ENCODE measurements at regions not wholly inside any gene's neighbourhood (a gene's known extent, or its start where the extent isn't known, plus 50 kb on each side); places are given as distances from the start of the nearest gene placed in this dataset.
"Not testable (repeated sequence)": the region's sequence is repeated elsewhere in the genome, so short reads cannot be mapped to it uniquely, and the experiment has no call there.

DNA sequence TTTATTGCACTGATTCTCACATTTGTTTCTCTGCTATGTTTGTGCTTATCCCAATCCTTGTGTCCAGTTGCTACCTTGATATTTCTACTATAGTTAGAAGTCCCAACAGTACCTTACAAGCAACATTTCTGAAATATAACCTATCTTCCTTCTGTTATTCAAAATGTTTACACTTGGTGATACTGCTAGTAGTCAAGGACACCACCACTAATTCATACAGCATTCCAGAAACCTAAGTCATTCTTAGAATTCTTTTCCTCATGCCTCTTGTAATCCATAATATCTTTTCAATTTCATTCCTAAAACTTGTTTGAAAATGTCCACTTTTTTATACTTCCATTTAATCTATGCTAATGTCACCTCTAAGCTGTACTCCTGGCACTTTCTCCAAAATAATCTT, 2132.1 kb downstream of the NCAM2 start:
- TF ChIP-seq, protein P1, sequence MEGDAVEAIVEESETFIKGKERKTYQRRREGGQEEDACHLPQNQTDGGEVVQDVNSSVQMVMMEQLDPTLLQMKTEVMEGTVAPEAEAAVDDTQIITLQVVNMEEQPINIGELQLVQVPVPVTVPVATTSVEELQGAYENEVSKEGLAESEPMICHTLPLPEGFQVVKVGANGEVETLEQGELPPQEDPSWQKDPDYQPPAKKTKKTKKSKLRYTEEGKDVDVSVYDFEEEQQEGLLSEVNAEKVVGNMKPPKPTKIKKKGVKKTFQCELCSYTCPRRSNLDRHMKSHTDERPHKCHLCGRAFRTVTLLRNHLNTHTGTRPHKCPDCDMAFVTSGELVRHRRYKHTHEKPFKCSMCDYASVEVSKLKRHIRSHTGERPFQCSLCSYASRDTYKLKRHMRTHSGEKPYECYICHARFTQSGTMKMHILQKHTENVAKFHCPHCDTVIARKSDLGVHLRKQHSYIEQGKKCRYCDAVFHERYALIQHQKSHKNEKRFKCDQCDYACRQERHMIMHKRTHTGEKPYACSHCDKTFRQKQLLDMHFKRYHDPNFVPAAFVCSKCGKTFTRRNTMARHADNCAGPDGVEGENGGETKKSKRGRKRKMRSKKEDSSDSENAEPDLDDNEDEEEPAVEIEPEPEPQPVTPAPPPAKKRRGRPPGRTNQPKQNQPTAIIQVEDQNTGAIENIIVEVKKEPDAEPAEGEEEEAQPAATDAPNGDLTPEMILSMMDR (IDR thresholded peaks at IDR 0.05; ENCODE audit: control extremely low read depth, extremely low read depth), result no peak
- no peak overlapping the region for H3K27ac ChIP-seq (ENCODE audit: low read depth in 1 of 2, low read length in 1 of 2)
- H3K4me1 ChIP-seq (ENCODE audit: control insufficient read depth in 5 of 5, insufficient read depth in 5 of 5, low read length in 5 of 5), result no peaks in the 10 kb centered on the region
- H3K27me3 ChIP-seq (ENCODE audit: control insufficient read depth in 3 of 3, insufficient read depth in 3 of 3, low read length in 2 of 3), result no peaks in the 10 kb centered on the region
- DNase-seq (no peak), ATAC-seq (ENCODE audit: insufficient read depth, low FRiP score) (no peak)
- no peak overlapping the region for H3K4me3 ChIP-seq
- no peak overlapping the region for H3K9ac ChIP-seq (ENCODE audit: insufficient read depth in 1 of 2, low read length in 2 of 2)
- H3K36me3 ChIP-seq (ENCODE audit: control insufficient read depth in 4 of 4, insufficient read depth in 4 of 4, low read length in 4 of 4), result no peaks in the 10 kb centered on the region
- H3K9me3 ChIP-seq (ENCODE audit: control insufficient read depth in 4 of 4, insufficient read depth in 3 of 4, low read length in 3 of 4), result no peaks in the 10 kb centered on the region

DNA sequence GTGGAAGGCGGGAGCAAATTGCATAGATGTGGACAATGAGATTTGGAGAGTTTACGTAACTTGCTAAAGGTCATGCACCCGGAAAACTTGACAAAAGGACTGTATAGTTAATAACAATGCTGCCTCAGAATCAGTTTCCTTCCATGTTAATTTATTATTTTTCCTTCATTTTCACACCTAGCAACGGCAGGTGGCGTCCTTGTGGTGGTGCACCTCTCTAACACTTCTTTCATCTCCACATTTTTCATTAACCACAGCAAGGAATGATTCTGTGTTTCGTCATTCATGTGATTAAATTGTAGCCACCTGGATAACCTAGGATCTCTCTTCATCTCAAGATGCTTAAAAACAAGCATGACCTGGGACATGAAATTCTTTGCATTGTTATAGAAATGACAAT, 2133.0 kb downstream of the NCAM2 start:
- DNase-seq (peak in 1 of 3 donors; percentile 1), ATAC-seq (ENCODE audit: insufficient read depth, low FRiP score) (no peak)
- no peak overlapping the region for H3K27ac ChIP-seq (ENCODE audit: low read depth in 1 of 2, low read length in 1 of 2)
- H3K27me3 ChIP-seq (ENCODE audit: control insufficient read depth in 3 of 3, insufficient read depth in 3 of 3, low read length in 2 of 3), result no peaks in the 10 kb centered on the region
- H3K4me1 ChIP-seq (ENCODE audit: control insufficient read depth in 5 of 5, insufficient read depth in 5 of 5, low read length in 5 of 5), result no peaks in the 10 kb centered on the region
- TF ChIP-seq, protein P1 (IDR thresholded peaks at IDR 0.05; ENCODE audit: control extremely low read depth, extremely low read depth), result no peak
- 59 to 64% methylated on average over 6 of the region's 6 CpGs for WGBS, 2 donors
- H3K4me3 ChIP-seq, result no peak overlapping the region
- H3K36me3 ChIP-seq (ENCODE audit: control insufficient read depth in 4 of 4, insufficient read depth in 4 of 4, low read length in 4 of 4), result no peaks in the 10 kb centered on the region
- no peak overlapping the region for H3K9ac ChIP-seq (ENCODE audit: insufficient read depth in 1 of 2, low read length in 2 of 2)
- H3K9me3 ChIP-seq (ENCODE audit: control insufficient read depth in 4 of 4, insufficient read depth in 3 of 4, low read length in 3 of 4), result no peaks in the 10 kb centered on the region

DNA sequence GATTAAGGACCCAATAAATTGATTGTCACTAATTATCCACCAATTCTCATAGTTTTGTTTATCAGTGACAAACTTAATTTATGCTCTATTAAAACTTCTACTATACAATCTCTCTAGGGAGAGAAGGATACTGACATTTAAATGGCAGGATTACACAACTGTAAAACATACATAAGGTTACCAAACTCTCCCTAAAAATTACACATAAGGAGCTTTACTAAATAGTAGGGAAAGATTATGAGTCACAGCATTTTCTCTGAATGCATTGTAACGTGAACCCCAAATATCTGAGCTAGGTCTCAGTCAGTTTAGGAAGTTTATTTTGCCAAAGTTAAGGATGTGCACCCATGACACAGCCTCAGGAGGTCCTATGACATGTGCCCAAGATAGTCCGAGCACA, 2140.6 kb downstream of the NCAM2 start:
- Histone ChIP-seq H3K36me3 (ENCODE audit: control insufficient read depth in 4 of 4, insufficient read depth in 4 of 4, low read length in 4 of 4) (no peaks in the 10 kb centered on the region), H3K9me3 (ENCODE audit: control insufficient read depth in 4 of 4, insufficient read depth in 3 of 4, low read length in 3 of 4) (peaks cover 0 to 7% (median 0%) of the 10 kb centered on the region in 4 donors), H3K4me1 (ENCODE audit: control insufficient read depth in 5 of 5, insufficient read depth in 5 of 5, low read length in 5 of 5) (no peaks in the 10 kb centered on the region), H3K4me3 (no peak overlapping the region), H3K27ac (ENCODE audit: low read depth in 1 of 2, low read length in 1 of 2) (no peak overlapping the region), H3K27me3 (ENCODE audit: control insufficient read depth in 3 of 3, insufficient read depth in 3 of 3, low read length in 2 of 3) (no peaks in the 10 kb centered on the region), H3K9ac (ENCODE audit: insufficient read depth in 1 of 2, low read length in 2 of 2) (no peak overlapping the region)
- DNase-seq (no peak), ATAC-seq (ENCODE audit: insufficient read depth, low FRiP score) (no peak)
- TF ChIP-seq, protein P1 (IDR thresholded peaks at IDR 0.05; ENCODE audit: control extremely low read depth, extremely low read depth), result no peak
- 82 to 91% methylated on average over 2 of the region's 2 CpGs for WGBS, 2 donors

DNA sequence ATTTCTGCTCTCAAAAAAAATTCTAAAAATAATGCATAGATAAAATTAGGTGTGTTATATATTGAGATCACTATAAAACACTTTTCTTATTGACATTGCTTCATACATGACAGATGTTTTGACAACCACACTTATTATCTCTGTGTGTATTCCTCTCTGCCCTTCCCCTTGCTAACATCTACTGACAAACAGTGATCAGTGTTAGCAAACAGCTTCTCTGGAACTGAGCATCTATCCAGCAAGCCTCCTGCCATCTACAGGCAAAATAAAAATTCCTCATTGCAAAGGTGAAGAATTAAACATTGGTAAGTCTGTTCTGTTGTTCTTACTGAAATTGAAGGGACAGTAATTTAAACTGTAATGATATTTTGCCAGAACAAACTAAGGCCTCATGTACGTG, 2153.9 kb downstream of the NCAM2 start:
- TF ChIP-seq, protein P1 (IDR thresholded peaks at IDR 0.05; ENCODE audit: control extremely low read depth, extremely low read depth), result no peak
- DNase-seq (no peak), ATAC-seq (ENCODE audit: insufficient read depth, low FRiP score) (no peak)
- Histone ChIP-seq H3K4me3 (no peak overlapping the region), H3K4me1 (ENCODE audit: control insufficient read depth in 5 of 5, insufficient read depth in 5 of 5, low read length in 5 of 5) (no peaks in the 10 kb centered on the region), H3K27me3 (ENCODE audit: control insufficient read depth in 3 of 3, insufficient read depth in 3 of 3, low read length in 2 of 3) (no peaks in the 10 kb centered on the region), H3K36me3 (ENCODE audit: control insufficient read depth in 4 of 4, insufficient read depth in 4 of 4, low read length in 4 of 4) (no peaks in the 10 kb centered on the region), H3K27ac (ENCODE audit: low read depth in 1 of 2, low read length in 1 of 2) (no peak overlapping the region), H3K9me3 (ENCODE audit: control insufficient read depth in 4 of 4, insufficient read depth in 3 of 4, low read length in 3 of 4) (no peaks in the 10 kb centered on the region), H3K9ac (ENCODE audit: insufficient read depth in 1 of 2, low read length in 2 of 2) (no peak overlapping the region)
- WGBS, 2 donors, result 69 to 83% methylated on average over 1 of the region's 1 CpG

DNA sequence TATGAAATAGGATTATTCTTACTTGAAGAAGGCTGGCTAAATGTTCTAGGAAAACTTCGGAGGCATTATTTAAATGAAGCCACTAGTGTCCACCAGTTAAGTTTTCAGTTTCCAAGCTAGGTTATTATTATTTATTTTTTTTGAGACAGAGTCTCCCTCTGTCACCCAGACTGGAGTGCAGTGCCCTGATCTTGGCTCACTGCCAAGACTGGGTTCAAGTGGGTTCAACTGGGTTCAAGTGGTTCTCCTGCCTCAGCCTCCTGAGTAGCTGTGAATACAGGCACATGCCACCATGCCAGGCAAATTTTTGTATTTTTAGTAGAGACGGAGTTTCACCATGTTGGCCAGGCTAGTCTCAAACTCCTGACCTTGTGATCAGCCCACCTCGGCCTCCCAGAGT, 2155.6 kb downstream of the NCAM2 start:
- H3K27ac ChIP-seq (ENCODE audit: low read depth in 1 of 2, low read length in 1 of 2); H3K36me3 ChIP-seq (ENCODE audit: control insufficient read depth in 4 of 4, insufficient read depth in 4 of 4, low read length in 4 of 4); H3K9me3 ChIP-seq (ENCODE audit: control insufficient read depth in 4 of 4, insufficient read depth in 3 of 4, low read length in 3 of 4); H3K4me3 ChIP-seq; H3K27me3 ChIP-seq (ENCODE audit: control insufficient read depth in 3 of 3, insufficient read depth in 3 of 3, low read length in 2 of 3); DNase-seq; ATAC-seq (ENCODE audit: insufficient read depth, low FRiP score); H3K9ac ChIP-seq (ENCODE audit: insufficient read depth in 1 of 2, low read length in 2 of 2); H3K4me1 ChIP-seq (ENCODE audit: control insufficient read depth in 5 of 5, insufficient read depth in 5 of 5, low read length in 5 of 5): not testable (repeated sequence)
- 86% methylated on average over 3 of the region's 3 CpGs for WGBS, 2 donors

All from lung (tissue), 11 donors.